BE2C (cell line): ENCODE measurements at regions not wholly inside any gene's neighbourhood (a gene's known extent, or its start where the extent isn't known, plus 50 kb on each side); places are given as distances from the start of the nearest gene placed in this dataset.

Experiments used
- DNase-seq: peaks from one replicate; pipeline ENCODE4 v3.0.0-alpha.2; 2020
- H3K27me3 ChIP-seq: fragments of 250-450 bp; sonication (Bioruptor Pico); 2 replicates; pipeline ENCODE4 v1.5.1; 2020; ENCODE audit warnings: mild to moderate bottlenecking
- H3K36me3 ChIP-seq: fragments of 250-450 bp; sonication (Bioruptor Pico); 2 replicates; pipeline ENCODE4 v1.5.1; 2020; ENCODE audit warnings: mild to moderate bottlenecking
- H3K4me1 ChIP-seq: fragments of 250-450 bp; sonication (Bioruptor Pico); 2 replicates; pipeline ENCODE4 v1.5.1; 2020
- H3K4me3 ChIP-seq: 2 replicates; pipeline ENCODE4 v1.5.1; 2011; ENCODE audit warnings: low read depth, low read length
- H3K9me3 ChIP-seq: fragments of 250-450 bp; sonication (Bioruptor Pico); 2 replicates; pipeline ENCODE4 v1.5.1; 2020
- TF ChIP-seq, protein P1 (sequence below): IDR thresholded peaks from 2 replicates; pipeline ENCODE4 v1.5.1; 2012; ENCODE audit warnings: mild to moderate bottlenecking, low read depth, low read length

DNA sequence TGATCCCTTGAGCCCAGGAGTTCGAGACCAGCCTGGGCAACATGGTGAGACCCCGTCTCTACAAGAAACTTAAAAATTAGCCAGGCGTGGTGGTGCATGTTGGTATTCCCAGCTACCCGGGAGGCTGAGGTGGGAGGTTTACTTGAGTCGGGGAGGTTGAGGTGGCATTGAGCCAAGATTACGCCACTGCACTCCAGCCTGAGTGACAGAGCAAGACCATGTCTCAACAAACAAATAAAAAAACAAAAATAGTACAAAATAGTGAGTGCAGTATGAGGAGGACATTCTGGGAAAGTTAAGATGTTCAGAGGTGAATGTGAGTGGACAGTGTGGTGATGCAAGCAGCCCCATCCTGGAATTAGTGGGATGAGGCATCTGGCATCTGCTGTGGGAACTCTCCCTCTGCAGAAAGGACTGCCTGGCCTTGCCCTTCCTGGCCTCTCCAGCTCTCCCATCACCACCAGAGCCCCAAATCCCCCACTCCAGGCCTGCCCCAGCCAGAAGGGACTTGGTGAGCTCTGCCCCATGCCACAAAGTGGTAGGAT is 96.6 kb upstream of the PARD3 start:
- TF ChIP-seq, protein P1, sequence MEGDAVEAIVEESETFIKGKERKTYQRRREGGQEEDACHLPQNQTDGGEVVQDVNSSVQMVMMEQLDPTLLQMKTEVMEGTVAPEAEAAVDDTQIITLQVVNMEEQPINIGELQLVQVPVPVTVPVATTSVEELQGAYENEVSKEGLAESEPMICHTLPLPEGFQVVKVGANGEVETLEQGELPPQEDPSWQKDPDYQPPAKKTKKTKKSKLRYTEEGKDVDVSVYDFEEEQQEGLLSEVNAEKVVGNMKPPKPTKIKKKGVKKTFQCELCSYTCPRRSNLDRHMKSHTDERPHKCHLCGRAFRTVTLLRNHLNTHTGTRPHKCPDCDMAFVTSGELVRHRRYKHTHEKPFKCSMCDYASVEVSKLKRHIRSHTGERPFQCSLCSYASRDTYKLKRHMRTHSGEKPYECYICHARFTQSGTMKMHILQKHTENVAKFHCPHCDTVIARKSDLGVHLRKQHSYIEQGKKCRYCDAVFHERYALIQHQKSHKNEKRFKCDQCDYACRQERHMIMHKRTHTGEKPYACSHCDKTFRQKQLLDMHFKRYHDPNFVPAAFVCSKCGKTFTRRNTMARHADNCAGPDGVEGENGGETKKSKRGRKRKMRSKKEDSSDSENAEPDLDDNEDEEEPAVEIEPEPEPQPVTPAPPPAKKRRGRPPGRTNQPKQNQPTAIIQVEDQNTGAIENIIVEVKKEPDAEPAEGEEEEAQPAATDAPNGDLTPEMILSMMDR, result no peak
- Histone ChIP-seq H3K27me3 (no peaks in the 10 kb centered on the region), H3K9me3 (no peaks in the 10 kb centered on the region), H3K4me3 (no peak overlapping the region), H3K4me1 (no peaks in the 10 kb centered on the region), H3K36me3 (no peaks in the 10 kb centered on the region)
- DNase-seq, result no peak

DNA sequence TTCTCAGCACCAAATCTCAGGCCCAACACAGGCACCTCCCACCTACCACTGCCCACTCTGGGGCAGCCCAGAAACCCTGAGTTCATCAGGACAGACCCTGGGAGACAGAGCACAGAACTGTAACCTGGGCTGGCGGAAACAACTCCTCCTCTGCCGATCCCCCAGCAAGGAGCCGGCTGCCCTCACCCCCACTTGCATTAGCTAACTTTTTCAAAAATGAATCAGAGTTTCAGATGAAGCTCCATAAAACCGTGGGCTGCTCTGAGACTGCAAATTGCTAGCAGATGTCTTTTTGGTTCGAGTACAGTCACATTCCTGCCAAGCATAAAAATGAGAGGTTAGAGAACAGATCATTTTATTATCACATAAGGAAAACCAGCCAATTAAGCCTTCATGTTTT is 93.4 kb upstream of the PARD3 start:
- Histone ChIP-seq H3K4me3 (no peak overlapping the region), H3K36me3 (no peaks in the 10 kb centered on the region), H3K27me3 (no peaks in the 10 kb centered on the region), H3K4me1 (no peaks in the 10 kb centered on the region), H3K9me3 (no peaks in the 10 kb centered on the region)
- TF ChIP-seq, protein P1, result no peak
- DNase-seq, result no peak

DNA sequence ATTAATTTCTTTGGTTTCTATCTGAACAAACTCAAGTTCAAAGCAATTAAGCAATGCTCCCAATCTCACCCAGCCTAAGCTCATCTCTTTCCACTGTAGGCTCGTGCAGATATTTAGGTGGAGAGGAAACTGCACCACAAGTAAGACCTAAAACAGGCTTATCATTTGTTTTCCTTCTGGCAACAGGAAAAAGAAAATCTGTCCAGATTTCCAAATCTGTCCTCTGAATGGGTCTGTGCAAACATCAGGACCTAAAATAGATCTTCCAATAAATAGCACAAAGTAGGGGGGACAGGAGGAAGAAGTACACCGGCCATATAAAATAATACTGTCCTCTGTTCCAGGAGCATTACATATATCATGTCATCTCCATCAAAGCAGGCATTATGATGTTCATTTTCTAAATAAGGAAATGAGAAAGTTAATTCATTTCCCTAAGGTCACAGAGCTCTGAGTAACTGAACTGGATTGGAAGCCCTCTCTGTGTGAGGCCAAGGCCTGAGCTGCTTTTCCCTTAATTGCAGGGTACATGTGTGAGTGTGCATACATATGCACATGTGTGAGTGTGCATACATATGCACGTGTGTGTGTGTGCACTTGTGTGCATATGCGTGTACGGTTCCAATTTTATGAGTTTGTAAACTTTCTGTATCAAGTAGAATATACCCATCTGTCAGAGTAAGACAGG is 92.8 kb upstream of the PARD3 start:
- Histone ChIP-seq H3K4me1 (no peaks in the 10 kb centered on the region), H3K36me3 (no peaks in the 10 kb centered on the region), H3K9me3 (no peaks in the 10 kb centered on the region), H3K4me3 (no peak overlapping the region), H3K27me3 (no peaks in the 10 kb centered on the region)
- TF ChIP-seq, protein P1, result no peak
- DNase-seq, result no peak

DNA sequence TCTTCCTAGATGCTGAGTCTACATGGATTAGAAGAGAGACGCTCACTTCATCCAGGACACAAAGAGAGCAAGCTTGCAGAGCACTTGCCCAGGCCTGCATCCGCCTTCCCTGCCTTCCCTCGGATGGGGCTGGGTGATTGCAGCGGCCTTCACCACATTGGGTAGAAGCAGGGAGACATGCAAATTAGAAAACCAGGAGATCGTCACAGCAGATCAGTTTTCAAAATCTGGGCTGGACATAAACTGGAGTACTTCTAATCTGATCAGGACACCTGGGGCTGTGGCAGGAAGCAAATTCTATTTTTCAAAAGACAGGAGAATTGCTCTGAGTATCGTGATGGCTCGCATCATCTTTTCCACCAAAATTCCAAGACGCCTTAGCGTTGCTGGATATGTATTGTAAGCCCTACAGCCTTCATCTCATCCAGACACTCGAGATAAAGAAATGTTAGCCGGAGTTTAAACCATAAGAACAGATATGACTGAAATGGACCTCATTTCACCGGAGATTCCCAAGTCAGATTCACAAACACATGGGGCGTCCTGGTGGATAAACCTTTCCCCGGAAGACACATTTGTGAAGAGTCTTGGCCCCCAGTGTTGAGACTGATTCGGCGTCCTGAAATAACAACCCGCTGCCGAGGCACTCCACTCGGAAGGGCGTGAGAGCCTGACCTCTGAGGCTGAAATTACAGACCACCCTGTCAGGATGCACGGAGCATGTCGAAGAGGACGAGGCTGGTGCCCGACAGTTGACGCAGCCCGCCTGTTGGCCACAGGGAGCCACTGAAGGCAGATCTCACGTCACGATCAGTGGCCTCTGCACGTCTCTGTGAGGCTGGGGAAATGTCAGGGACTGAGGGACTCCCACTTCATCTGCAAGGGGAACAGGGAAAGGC is 91.2 kb upstream of the PARD3 start:
- Histone ChIP-seq H3K27me3 (no peaks in the 10 kb centered on the region), H3K9me3 (no peaks in the 10 kb centered on the region), H3K4me3 (no peak overlapping the region), H3K36me3 (no peaks in the 10 kb centered on the region), H3K4me1 (no peaks in the 10 kb centered on the region)
- peak; percentile 35 for DNase-seq
- TF ChIP-seq, protein P1, result no peak

DNA sequence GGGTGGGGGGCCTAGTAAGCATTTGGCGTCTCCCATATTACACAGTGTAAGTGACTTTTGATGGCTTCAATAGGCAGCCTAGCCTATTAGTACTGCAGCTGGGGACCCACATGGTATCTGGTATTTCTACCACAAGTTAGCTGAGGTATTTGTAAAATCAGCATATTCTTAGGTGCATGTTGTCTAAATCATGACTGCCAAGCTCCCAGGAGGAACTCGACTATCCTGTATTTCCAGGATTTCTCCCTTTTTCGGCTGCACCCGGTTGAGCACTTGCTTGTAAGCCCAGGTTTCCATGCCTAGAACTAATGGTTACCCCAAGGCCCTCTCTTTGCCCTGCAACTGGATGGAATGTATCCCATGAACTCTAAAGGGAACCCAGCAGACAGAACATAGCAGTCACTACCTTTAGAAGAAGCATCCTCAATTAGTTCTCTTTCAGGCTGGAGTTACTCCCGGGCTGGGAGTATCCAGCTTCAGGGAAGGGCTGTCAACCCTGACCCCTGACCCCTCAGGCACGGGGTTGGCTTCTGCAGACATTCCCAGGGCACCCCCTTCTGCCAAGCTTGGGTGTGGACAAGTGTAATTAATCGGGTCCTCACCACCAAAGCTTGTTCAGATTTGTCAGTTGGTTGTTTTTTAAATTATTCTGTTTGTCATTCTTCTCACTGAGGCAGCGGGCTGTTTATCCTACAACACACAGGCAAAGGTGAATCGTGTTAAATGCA is 90.3 kb upstream of the PARD3 start:
- no peak overlapping the region for H3K4me3 ChIP-seq
- H3K4me1 ChIP-seq, result no peaks in the 10 kb centered on the region
- TF ChIP-seq, protein P1, result no peak
- H3K27me3 ChIP-seq, result no peaks in the 10 kb centered on the region
- no peak for DNase-seq
- no peaks in the 10 kb centered on the region for H3K9me3 ChIP-seq
- H3K36me3 ChIP-seq, result no peaks in the 10 kb centered on the region
